ENCODE measurements at regions not wholly inside any gene's neighbourhood (a gene's known extent, or its start where the extent isn't known, plus 50 kb on each side); places are given as distances from the start of the nearest gene placed in this dataset.

DNA sequence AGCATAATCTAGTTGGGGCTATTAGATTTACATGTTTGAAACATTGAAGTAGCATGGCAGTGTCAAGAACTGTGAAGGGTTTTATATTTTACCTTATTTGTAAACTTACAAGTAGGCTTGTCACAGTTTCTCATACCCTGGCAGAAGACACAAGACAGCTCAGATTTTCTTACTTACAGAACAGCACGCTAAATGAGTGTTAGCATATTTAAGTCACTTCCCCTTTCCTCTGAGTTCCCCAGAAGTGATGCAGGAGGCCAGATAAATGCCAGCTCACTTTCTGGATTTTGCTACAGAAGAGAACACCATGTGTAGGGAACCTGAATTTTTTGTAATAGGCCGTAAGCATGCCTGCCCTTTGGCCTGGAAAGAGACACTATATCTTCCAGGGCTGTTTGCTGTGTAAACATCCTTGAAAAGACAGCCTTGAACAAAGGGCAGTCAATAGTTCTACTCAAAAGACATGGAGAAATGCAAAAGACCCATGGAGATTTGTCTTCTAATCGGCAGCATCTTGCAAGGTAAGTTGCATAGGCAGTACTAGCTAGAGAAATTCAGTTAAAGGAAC is 279.1 kb downstream of the PHF14 start (continued):
- TF ChIP-seq, protein P1, sequence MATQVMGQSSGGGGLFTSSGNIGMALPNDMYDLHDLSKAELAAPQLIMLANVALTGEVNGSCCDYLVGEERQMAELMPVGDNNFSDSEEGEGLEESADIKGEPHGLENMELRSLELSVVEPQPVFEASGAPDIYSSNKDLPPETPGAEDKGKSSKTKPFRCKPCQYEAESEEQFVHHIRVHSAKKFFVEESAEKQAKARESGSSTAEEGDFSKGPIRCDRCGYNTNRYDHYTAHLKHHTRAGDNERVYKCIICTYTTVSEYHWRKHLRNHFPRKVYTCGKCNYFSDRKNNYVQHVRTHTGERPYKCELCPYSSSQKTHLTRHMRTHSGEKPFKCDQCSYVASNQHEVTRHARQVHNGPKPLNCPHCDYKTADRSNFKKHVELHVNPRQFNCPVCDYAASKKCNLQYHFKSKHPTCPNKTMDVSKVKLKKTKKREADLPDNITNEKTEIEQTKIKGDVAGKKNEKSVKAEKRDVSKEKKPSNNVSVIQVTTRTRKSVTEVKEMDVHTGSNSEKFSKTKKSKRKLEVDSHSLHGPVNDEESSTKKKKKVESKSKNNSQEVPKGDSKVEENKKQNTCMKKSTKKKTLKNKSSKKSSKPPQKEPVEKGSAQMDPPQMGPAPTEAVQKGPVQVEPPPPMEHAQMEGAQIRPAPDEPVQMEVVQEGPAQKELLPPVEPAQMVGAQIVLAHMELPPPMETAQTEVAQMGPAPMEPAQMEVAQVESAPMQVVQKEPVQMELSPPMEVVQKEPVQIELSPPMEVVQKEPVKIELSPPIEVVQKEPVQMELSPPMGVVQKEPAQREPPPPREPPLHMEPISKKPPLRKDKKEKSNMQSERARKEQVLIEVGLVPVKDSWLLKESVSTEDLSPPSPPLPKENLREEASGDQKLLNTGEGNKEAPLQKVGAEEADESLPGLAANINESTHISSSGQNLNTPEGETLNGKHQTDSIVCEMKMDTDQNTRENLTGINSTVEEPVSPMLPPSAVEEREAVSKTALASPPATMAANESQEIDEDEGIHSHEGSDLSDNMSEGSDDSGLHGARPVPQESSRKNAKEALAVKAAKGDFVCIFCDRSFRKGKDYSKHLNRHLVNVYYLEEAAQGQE (IDR thresholded peaks at IDR 0.05; ENCODE audit: unreplicated experiment), result no peak
- TF ChIP-seq STAT1 (IDR thresholded peaks at IDR 0.05; ENCODE audit: unreplicated experiment), result no peak
- no peak for TF ChIP-seq EZH2 (IDR thresholded peaks at IDR 0.05; ENCODE audit: low read depth, unreplicated experiment)
- TF ChIP-seq CREB1 (CRISPR knock-in tag; IDR thresholded peaks at IDR 0.05; ENCODE audit: low read depth), result no peak
- no peak for TF ChIP-seq NANOG (IDR thresholded peaks at IDR 0.05; ENCODE audit: borderline replicate concordance)
- TF ChIP-seq POLR2AphosphoS5 (IDR thresholded peaks at IDR 0.05; ENCODE audit: low read depth), result no peak
- TF ChIP-seq ZNF331 (CRISPR knock-in tag; IDR thresholded peaks at IDR 0.05; ENCODE audit: low read depth), result no peak
- TF ChIP-seq EZH2phosphoT487 (IDR thresholded peaks at IDR 0.05; ENCODE audit: unreplicated experiment), result no peak

DNA sequence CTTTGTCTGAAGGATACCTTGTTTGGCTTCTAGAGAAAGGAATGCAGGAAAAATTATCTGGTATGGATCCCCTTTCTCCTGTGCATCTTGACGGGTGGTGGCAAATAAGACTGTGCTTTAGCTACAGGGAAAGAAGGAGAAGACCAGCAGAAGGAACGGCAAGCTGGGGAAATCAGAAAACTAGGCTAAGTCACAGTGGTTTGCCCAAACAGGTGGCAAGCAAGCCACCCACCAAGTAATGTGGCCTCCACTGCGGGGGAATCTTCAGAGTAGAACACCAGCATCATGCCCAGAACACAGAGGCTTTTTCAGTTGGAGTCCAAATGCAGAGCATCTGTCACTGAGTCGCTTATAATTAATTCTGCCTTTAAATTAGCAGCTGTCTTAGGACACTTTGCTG is 282.8 kb downstream of the PHF14 start:
- Mint-ChIP-seq H3K9me3 (no peaks in the 10 kb centered on the region), H3K4me1 (no peaks in the 10 kb centered on the region), H3K27ac (no peak overlapping the region), H3K27me3 (ENCODE audit: insufficient read depth, low read depth, poor library complexity) (peaks cover 2% of the 10 kb centered on the region), H3K36me3 (ENCODE audit: low read depth) (no peaks in the 10 kb centered on the region), H3K4me3 (no peak overlapping the region)
- no peak for ATAC-seq
- no peak for TF ChIP-seq JUNB (IDR thresholded peaks at IDR 0.05; ENCODE audit: unreplicated experiment)
- TF ChIP-seq, protein P1 (IDR thresholded peaks at IDR 0.05; ENCODE audit: unreplicated experiment), result no peak
- Histone ChIP-seq H3K79me2 (replicated peaks; ENCODE audit: insufficient read depth) (no peaks in the 10 kb centered on the region), H3K27ac (ENCODE audit: low read depth) (no peak overlapping the region), H2AFZ (no peak overlapping the region), H4K20me1 (replicated peaks; ENCODE audit: insufficient read depth) (no peaks in the 10 kb centered on the region), H3F3A (replicated peaks; ENCODE audit: low read depth) (no peaks in the 10 kb centered on the region), H3K4me2 (no peak overlapping the region), H3K4me3 (no peak overlapping the region), H3K9me2 (ENCODE audit: insufficient read depth) (peaks cover 10% of the 10 kb centered on the region; the same call in 1 of the 2 replicates), H3K27me3 (ENCODE audit: insufficient read depth) (no peaks in the 10 kb centered on the region), H3K4me1 (ENCODE audit: insufficient read depth) (no peaks in the 10 kb centered on the region), H3K36me3 (ENCODE audit: insufficient read depth) (no peaks in the 10 kb centered on the region)
- DNase-seq (ENCODE audit: low spot score), result no peak

All from GM23338 (cell line).